Anterior cingulate cortex (tissue), 58 donors: ENCODE measurements at regions not wholly inside any gene's neighbourhood (a gene's known extent, or its start where the extent isn't known, plus 50 kb on each side); places are given as distances from the start of the nearest gene placed in this dataset.
A peak's percentile ranks its signal among the peaks of the same experiment; 100 is the strongest.

Source experiments
- DNase-seq, 58 donors: peaks; one replicate each; lab custom pipeline; 2025; lab: John Stamatoyannopoulos, UW

DNA sequence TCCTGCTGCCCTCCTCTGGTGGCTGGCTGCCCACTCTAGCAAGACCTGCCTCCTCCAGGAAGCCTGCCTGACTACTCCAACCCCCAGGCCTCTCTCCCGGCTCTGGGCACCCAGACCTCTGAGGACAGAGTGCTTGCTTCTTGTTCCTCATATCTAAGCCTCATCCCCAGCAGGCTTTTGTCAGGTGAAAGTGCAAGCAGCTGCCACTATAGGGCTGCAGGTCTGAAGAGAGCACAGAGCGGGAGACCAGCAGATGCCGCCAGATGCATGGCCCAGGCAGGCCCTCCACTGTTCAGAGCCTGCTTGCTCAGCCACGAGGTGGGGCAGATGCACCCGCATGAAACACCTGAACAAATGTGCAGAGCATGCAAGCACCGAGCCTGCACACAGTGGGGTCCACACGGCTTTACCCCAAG lies 73.0 kb downstream of the SERPINA3 start:
- DNase-seq, result no peak

DNA sequence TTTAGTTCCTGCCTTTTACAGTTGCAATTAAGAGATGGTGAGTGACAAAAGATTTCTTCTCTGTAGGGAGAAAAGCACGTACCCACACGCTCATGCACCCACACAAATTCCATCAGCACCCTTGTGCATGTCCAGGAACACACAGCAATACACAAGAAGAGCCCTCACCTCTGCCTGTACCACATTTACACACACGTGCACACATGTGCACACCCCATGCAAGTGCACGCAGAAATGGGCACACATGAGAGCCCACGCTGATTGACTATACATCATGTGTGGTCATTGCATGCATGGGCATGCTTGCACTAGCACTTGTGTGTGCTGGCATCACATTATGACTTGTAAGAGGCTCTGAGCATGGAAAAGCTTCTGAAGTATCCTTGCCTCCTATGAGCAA lies 70.5 kb downstream of the SERPINA3 start:
- no peak for DNase-seq

- DNase-seq, result no peak
Measured at GRCh38 chr14:94682061-94682516, 69.9 kb downstream of the SERPINA3 start.

DNA sequence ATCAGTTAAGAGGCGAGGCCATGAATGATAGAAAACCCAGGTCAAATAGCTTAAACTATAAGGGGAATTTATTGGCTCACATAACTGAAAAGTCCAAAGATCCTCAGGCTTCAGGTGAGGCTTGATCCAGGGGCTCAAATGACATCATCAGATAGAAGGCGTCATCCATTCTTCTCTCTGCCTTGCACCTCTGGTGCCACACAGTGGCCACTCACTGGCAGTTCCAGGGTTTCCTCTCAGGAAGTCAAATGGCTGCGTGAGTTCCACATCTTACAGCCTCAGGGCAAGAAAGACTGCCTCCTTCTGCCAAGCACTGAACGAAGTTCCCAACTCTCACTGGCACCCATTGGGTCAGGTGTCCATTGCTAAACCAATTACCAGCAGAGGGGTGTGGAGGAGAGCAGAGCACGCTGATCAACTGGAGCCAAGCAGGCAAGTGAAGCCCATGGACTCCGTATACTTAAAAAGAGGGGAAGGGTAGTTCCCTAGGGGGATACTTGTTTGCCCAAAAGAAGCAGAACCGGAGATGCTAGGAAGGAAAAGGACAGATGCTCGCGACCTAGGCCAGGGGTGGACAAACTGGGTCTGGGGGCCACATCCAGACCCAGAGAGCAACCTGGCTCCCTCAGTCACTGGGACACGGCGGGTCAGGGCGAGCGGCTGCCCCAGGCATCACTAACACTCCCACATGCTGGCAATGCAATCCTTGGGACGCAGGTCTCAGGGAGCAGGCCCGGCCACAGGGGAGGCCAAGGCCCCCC lies 69.3 kb downstream of the SERPINA3 start:
- peak in 1 of 58 donors; percentile 5 for DNase-seq

- no peak for DNase-seq
Measured at GRCh38 chr14:94680862-94681288, 68.7 kb downstream of the SERPINA3 start.

DNA sequence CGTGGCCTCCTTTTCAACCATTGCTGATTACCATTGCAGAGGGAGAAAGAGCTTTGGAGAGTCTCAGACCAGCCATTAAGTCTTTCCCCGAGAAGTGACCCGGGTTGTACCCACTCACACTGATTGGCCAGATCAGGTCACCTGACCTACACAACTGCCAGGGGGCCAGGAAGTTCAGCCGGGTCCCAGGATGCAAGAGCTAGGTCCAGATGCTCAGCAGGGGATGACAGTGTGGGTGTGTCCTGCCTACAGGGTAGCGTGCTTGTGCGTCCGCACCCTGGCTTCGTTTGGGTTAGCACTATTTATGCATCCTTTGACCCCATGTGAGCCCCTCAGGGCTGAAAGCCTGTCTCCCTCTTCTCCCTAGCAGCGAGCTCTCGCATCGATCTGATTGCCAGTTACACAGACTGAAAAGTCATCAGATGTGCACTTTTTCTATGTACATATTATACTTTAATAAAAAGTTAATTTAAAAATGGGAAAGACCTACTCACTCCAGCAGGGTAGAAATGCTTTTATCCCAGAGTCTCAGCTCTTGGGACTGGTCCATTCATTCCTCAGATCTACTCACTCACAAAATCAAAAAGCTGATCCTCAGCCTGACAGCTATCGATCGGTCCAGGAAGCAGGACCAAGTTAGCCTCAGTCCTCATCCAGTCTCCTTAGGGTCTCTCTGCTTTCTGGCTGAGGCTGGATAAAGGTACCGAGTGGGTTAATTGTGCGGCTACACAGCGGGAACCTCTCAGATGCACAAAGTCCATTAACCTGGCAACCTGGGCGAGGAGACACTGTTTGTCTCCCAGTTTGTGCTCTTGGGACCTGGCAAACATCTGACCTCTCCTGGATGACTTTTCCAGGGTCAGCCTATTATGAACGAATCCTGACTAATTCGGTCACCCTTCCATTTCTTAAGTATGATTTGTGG lies 68.0 kb downstream of the SERPINA3 start:
- DNase-seq, result no peak

GRCh38 chr14:94679106-94679810 lies 67.1 kb downstream of the SERPINA3 start:
- no peak for DNase-seq

DNA sequence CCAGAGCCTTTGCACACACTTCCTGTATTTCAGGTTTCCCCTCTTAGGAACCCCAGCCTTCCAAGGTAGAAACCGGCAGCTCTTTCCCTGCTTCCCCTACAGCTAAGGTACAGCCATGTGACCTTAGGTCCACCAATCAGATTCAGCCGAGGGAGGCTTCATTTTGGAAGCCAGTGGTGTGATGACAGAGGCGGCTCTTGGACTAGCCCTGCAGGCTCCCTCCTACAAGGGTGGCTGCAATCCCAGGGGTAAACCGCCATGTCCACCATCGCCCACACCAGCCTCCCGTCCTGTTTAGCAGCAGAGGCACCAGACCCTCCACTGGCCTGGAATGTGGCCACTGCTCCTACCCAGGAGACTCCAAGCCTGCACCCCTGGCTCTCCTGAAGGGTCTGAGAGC lies 65.6 kb downstream of the SERPINA3 start:
- DNase-seq, result no peak

DNA sequence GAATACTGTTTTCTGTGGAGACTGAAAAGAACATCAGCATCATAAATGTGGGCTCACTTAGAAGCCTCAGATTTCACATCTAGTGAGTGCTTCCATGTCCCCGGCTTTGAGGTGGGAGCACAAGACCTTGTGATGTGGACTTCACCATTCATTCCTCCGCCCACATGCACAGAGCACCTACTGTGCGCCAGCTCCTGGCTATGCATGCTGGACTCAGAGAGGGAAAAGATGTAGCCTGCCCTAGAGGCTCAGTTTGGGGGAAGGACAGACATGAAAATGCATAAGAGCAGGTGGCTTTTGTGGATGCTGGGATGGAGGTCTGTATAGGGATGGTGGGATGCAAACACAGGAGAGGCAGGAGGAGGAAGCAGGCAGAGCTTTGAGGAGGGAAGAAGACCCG lies 65.0 kb downstream of the SERPINA3 start:
- DNase-seq, result no peak

GRCh38 chr14:94676495-94677185 lies 64.4 kb downstream of the SERPINA3 start:
- DNase-seq, result no peak

- DNase-seq, result no peak
Measured at GRCh38 chr14:94675036-94675435, 62.8 kb downstream of the SERPINA3 start.

DNA sequence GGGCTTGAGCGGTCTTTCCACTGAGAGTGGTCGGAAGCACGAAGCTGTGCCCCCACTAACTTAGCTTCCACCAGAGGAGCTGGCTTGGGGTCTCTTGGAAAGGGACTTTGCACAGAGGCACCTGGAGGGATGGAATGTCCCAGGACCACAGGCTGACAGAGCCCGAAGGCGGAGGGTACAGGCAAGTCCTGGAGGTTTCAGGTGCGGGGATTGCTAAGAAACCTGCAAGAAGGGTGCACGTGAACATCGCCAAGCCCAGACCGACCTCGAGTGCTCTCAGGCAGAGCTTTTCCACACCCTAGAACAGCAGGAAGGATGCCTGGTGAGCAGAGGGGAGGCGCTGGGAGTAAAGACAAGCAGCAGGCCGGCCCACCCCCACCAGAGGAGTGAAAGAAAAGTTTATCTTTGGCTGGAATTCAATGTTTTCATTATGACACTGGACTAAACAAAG lies 61.6 kb downstream of the SERPINA3 start:
- no peak for DNase-seq
